ENCODE measurements at regions not wholly inside any gene's neighbourhood (a gene's known extent, or its start where the extent isn't known, plus 50 kb on each side); places are given as distances from the start of the nearest gene placed in this dataset.

DNA sequence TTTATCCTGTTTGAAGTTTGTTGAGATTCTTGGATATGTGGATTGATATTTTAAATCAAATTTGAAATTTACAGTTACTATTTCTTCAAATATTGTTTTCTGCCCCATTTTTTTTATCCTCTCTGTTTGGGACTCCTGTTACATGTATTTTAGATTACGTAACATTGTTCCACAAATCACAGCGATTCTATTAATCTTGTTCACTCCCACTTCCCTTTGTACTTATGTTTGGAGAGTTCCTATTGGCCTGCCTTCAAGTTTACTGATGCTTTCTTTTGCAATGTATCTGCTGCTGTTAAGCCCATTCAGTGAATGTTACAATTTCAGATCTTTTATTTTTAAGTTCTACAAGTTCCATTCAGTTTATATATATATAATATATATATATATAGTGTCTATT, 288.3 kb upstream of the TNRC6C start:
- no peak for DNase-seq

DNA sequence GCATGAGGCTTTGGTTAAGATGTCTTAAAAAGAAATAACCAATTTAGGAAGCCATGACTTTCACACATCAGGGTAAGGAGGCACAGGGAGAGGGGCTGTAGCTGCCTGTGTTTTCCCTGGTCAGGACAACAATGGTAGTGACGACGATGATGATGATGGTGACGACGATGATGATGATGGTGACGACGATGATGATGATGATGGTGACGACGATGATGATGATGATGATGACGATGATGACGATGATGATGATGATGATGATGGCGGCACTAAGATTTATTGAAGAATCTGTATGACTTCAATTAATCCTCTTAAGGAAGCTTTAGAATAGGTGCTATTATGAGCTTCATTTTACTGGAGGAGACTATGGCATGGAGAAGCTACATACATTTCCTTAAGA, 284.1 kb upstream of the TNRC6C start:
- no peak for DNase-seq

DNA sequence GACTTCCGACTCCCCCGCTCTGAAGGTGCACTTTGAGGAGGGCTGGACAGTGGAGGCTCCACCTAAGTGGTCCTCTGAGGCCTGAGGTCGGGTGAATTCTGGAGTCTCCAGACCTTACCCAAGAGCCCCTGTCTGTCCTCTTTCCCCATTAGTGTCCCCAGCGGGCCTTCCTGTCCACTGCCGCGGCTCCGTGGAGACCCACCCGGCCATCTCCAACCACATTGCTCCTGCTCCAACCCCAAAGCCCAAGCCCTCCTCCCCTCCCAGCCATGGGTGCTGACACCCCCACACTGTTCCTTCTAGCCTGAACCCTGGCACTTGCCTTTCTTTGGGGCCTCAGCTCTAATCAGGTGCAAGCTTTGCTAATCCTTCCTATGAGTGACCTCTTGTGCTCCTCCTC, 283.1 kb upstream of the TNRC6C start:
- no peak for DNase-seq

DNA sequence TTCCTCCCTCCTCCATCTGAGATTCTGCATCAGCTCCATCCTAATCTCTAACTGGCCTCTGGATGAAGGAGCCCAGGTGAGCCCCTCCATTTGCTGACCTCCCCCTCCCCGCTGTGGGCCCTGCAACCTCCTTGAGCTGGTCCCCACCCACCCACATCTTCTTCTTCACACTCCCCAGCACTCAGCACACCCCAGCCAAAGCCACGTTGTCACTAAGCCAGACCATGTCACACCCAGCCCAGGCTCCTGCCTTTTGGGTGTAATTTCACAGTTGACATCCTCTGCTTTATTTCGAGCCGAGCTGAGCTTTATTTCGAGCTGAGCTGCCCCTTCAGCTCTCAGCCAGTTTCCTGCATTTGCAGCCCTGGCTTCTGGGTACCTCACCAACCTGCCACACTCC, 282.7 kb upstream of the TNRC6C start:
- no peak for DNase-seq

DNA sequence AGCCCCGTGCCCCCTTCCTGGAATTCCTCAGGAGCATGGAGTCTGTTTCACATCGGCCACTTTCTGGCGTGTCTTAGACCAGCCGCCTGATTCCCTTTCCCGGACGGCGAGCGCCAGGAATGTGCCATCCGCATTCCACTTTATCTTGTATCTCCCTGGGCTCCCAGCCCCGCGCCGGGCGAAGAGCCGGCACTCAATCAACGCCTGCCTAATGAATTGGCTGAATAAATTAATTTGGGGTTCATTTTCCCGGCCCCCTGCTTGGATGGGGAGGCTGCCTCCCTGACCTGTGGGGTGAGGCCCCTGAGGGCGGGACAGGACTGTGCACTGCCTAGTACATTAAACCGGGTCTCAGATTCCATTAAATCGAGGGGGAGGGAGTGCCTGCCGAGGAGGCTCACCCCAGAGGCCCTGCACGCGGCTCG, 282.3 kb upstream of the TNRC6C start:
- DNase-seq = no peak

DNA sequence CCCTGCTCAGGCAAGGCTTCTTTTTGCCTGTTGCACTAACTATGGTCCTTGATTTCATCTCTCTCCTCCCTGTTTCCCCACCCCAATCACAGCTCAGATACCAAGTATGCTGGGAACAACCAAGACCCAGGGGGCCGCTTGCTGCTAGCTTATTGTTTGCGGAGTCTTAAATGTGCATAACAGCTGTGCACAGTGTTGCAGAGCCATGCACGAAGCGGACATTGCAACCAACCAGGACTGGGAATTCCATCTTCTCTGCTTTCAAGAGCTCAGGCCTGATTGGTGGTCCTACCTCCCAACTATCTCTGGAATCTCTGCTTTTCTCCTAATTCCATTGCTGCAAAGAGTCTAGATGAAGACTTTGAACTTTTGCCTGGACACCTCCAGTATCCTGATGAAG, 281.3 kb upstream of the TNRC6C start:
- no peak for DNase-seq

DNA sequence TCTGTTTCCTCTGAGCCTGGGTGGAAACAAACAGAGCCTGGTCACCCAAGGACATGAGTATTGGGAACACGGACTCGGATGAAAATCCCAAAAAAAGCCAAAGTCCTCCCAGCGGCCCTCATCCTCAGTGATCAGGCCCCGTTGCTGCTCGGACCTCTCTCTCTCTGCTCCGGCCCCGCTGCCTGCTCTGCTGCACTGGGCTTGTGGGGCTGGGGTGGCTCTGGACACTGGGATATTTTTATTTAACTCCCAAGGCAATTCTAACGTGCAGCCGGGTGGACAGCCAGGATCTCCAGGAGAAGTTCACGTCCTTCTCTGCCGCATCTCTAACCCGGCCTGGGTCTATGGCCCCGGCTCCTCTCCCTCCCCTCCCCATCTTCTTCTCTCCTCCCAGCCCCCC, 280.9 kb upstream of the TNRC6C start:
- no peak for DNase-seq

DNA sequence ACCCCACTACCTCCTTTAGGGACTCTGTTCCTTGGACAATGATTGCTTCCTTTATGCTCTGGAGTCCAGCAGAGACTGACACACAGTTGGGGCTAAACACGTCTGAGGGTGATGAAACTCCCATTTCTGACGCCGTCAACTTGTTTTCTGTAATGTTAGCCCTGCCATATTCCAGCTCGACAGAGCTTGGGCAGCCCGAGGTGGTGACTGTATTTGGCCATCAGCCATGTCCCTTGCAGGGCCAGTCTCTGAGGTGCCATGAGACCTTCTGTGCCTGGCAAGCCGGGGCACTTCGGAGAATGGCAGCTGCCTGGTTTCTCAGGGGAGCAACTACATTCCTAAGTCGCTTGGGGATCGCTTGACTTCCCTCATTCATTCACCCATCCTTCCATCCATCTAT, 278.9 kb upstream of the TNRC6C start:
- DNase-seq = no peak

DNA sequence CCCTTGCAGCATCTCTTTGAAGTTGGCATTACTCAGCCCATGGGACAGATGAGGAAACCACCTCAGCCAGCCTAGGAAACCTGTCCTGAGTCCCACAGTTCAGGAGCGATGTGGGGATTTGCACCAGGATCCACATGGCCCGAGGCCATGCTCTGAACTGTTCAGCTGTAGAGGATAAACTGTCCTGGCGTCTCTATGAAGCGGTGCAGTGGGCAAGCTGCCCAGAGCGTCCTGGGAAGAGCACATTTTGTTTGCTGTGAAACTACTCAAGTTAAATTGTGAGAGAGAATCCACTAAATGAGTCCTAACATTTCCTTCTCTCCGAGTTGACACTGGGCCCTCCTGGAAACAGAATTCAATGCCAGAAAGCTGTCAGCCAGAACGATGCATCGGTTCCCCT, 276.6 kb upstream of the TNRC6C start:
- DNase-seq = no peak

DNA sequence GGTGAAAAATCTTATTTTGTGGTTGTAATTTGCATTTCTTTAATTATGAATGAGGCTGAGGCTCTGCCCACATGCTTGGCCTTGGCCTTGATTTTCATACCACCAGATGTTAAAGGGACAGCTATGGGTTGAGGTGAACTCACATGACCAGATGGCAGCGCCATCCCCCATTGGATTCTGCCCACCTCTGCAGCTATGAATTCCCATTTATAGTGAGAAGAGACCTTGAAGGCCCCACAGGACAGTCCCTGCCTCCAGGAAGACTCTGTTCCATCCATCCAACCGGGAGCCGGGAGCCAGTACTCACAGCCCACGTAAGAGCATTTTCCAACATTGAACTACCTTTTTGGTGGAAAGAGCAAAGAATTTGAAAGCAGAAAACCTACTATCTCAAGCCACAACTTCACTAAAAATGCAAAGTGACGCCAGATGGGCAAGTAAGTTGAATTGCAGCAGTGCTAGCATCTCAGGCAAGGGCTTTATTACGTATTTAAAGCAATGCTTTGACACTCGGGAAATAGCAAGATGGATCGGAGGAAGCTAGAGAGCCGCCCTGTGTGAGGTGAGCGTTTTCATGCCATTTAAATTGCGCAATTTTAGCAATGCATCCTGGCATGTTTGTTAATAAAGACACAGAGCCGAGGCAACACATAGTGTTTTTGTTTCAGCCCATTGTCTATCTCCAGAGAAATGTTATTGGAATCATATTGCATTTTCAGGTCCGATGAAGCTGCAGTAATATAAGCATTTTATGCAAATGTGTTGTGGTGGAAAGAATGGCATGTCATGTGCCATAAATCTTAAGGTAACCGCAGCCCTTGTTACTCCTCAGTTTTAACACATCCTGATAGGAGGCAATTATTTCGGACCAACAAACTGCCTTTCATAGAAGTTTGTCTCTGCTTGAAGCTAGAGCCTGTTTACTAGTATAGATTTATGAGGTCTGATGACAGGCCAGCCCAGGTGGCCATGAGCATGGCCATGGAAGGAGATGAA, 273.4 kb upstream of the TNRC6C start:
- no peak for DNase-seq

DNA sequence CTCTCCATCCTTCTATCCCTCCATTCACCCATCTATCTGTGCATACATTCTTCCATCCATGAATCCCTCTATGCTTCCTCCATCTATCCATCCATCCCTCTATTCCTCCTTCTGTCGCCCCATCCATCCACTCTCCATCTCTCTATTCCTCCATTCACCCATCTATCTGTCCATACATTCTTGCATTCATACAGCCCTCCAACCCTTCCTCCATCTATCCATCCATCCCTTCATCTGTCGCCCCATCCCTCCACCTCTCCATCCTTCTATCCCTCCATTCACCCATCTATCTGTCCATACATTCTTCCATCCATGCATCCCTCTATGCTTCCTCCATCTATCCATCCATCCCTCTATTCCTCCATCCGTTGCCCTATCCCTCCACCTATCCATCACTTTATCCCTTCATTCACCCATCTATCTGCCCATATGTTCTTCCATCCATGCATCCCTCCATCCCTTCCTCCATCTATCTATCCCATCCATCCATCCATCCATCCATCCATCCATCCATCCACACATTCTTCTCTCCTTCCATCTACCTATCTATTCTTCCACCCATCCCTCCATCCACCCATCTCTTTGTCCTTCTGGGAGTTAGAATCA, 272.5 kb upstream of the TNRC6C start:
- no peak for DNase-seq

DNA sequence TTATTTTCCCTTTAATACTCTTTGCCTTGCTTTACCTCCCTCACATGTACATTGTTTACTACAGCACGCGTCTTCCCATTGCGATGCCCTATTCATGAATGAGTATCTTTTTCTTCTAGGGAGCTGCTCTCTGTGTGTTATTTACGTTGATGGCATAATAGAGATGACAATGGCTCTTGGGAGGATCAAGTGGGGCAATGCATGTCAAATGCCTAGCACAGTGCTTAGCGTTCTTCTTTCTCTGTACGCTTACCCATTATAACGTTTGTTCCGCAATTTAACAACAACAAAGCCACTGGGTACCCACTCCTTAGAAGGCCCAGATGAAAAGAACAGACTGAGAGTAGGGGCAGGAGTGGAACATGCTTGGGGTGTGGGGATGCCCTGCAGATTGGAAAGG, 271.6 kb upstream of the TNRC6C start:
- no peak for DNase-seq

DNA sequence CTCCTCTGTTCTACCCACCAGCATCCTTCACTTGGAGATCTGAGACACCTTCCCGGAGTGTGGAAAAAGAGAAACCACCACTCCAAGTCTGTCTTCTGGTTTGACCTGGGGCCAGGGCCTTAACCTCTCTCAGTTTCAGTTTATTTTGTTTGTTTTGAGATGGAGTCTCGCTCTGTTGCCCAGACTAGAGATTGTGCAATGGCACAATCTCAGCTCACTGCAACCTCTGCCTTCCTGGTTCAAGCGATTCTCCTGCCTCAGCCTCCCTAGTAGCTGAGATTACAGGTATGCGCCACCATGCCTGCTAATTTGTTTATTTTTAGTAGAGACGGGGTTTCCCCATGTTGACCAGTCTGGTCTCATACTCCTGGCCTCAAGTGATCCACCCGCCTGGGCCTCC, 271.1 kb upstream of the TNRC6C start:
- no peak for DNase-seq

DNA sequence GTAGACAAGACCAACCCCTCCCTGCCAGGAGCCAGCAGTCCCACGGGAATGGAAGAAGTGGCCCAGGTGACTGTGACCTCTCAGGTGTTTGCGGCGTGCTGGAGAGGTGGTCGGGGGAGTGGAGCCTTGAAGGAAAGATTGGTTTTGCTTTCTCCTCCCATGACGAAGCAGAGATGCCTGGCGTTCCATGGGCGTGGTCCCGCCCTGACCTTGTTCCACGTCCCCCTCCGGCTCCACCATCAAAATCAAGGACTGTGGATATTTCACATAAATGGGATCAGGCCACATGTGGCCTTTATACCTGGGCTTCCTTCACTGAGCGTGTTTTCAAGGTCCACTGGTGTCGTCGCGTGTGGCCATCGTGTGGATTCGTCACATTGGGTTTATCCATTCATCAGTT, 270.6 kb upstream of the TNRC6C start:
- no peak for DNase-seq

DNA sequence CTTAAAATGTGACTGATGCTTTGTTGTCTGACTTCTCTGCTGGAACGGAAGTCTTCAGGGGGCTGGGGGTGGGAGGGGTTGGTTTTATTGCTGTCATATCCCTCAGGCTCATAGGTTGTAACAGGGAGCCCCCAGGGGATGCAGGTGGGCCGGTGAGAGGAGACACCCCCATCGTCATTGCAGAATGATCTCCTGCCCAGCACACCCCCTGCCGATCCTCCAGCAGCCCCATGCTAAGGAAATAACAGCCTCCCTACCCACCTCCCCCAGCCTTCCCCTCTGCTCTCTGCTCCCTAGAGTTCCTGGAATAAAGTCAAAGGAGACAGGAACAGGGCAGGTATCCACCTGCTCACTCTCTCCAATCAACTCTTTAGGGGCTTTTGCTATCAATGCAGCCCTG, 270.1 kb upstream of the TNRC6C start:
- no peak for DNase-seq

DNA sequence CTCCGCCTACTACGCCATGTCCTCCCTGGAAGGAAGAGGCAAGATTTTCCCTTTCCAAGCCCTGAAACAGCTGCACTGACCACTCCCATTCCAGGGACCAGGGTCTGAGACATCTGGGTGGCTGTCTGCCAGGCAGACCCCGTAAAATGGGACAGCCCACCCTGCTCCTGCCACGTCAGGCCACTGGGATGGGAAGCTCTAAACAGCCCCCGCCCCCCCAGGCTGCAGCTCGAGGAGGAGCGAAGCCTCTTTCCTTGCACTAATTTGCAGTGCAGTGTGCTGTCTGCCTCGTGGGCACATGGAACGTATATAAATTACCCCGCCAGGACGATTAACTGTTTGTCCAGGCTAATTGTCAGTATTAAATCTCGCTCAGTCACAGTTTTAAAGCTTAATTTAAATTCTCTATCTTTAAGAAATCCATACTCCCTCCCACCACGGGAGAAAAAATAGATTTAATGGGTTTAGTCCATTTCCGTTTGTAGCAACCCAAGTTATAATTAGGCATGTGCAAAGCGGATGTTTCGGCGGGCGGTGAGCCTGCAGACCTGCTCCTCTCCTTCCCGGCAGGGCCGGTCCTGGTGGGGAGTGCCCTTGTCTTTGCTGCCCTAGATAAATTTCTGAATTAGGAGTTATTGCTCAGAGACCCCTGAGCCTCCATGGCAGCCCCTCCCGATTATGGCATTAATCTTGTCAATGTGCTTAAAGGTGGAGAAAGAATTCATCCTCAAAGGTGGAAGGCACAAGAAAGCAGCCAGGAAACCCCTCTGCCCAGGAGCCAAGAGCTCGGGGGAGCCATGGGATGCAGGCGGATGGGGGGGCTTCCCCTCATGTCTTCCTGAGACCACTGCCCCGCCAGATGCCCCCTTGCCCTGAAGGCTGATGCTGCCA, 268.0 kb upstream of the TNRC6C start:
- no peak for DNase-seq

DNA sequence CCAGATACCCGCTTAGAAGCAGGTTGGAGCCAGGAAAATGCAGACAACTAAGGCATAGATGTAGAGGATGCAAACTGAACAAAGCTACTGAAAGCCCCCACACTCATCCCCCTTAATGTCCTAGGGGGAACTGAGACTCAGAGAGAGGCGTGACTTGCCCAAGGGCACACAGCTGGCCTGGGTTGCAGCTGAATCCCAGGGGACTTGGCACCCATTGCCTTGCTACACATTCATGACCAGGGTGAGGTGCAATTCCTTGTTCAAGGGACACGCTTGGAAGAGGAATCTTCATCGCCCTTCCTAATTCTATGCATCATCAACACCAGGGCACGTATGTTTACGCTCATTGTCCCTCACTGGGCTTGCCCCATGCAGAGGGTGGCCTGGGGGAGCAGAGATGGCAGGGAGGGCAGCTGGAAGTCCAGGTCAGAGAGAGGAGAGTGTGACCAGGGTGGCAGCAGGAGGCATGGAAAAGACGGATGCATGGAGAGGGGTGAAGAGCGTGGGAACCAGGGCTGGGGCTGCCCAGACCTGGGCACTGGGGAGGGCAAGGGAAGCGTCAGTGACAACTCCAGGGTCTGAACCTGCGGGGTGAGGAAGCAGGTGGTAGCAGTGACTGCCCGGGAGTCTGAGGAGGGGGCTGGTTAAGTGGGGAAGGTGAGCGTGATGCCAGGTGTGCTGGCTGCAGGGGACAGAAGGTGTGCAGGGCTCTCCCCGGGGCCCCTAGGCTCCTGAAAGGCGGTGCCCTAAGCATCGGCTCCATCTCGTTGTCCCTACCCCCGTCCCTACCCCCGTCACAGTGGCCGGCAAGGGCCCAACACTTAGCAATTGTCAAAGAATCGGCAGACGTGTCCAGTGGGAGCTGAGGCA, 267.1 kb upstream of the TNRC6C start:
- DNase-seq = no peak

DNA sequence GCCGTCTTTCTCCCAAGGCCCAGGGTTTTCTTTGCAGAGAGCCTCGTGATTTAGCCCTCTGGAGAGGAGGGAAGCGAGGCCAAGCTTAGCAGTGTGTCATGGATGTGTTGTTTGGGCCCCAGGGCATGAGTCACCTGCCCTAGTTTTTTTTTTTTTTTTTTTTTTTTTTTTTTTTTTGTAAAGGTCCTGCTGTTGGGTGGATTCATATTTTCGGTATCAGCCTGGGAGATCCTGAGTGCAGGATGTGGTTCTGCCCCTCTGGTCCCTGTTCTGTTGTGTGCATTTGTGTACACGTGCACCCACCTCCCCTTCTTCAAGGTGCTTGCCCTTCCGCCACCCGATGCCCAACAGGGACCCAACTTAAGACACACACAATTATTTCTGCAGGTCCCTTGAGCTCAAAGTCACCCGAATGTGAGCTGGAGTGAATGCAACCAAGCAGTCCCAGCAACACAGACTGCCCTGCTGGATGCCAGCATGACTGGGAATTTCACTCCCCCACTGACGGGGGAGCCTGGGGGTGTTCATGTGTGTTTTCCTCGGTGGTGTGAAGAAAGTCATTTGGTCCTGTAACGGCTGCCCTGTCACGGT, 265.8 kb upstream of the TNRC6C start:
- no peak for DNase-seq

DNA sequence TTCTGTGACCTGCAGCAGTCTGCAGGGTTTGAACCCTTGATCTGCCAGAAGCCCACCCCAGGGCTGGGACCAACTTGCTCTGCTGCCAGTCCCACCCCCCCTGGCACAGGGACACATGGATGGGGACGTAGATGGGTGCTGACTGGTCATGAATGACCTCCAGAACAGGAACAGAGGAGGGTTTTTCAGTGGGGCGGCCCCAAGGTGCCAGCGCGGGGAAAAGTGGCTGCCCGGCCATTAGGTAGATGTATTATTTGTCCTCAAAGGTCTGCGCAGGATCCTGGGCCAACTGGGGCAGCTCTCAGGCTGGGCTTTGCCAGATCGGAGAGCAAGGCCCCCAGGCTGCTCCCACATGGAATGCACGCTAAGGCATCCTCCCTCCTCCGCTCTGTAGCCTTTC, 265.2 kb upstream of the TNRC6C start:
- DNase-seq = no peak

DNA sequence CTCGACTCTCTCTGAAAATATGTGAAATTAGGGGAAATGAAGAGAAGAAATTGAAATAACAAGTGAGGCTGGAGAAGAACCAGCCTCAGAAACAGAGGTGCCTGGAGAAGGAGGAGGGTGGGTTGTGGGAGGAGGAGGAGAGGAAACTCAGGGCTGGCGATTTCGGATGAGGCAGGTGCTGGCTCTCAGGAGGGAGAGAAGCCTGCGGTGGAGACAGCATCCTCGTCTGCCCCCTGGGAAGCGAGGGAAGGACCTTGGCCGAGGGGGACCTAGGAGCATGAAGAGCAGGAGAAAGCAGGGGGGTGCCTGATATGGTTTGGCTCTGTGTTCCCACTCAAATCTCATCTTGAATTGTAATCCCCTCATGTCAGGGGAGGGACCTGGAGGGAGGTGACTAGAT, 264.7 kb upstream of the TNRC6C start:
- no peak for DNase-seq

DNA sequence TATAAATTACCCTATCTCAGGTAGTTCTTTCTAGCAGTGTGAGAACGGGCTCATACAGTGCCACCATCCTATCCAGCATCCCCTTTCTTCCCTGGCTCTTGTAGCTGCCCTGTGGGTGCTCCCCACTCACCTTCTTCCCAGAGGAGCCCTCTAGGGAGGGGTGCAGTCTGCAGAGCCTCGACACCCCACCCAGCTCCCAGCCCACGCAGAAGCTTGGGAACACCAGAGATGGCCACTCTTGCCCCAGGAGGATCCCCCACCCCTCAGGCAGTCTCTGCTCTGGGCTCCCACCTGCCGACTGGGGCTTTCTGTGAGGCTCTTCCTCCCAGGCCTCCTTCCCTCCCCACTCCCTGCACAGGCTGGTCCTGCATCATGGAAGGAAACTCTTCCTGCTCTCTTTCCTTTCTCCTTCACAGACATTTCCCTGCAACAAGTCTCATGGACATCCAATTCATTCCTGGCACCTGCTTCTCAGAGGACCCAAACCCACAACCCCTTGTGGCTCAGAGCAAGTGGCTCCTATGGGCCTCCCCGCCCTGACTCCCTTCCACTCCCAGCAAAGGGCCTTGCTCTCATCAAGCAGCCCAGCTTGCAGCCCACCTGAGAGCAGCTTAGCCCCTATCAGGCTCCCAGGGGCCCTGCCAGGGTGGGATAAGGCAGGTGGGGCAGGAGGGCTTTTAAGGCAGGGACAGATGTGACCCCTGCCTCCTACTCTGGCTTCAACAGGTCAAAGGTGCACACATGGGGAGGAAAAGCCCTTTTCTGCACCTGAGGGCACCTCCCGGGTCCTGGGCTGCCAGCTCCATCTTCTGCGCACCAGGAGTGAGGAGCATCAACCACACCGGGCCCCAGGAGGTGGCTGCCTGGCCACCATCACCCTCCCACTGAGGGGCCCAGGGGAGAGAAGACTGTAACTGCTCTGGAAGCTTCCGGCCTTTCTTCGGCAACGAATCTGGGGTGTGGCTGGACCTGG, 263.8 kb upstream of the TNRC6C start:
- DNase-seq = no peak

All from SW 1271 (cell line).